ENCODE measurements at regions not wholly inside any gene's neighbourhood (a gene's known extent, or its start where the extent isn't known, plus 50 kb on each side); places are given as distances from the start of the nearest gene placed in this dataset.

- TF ChIP-seq, protein P1, sequence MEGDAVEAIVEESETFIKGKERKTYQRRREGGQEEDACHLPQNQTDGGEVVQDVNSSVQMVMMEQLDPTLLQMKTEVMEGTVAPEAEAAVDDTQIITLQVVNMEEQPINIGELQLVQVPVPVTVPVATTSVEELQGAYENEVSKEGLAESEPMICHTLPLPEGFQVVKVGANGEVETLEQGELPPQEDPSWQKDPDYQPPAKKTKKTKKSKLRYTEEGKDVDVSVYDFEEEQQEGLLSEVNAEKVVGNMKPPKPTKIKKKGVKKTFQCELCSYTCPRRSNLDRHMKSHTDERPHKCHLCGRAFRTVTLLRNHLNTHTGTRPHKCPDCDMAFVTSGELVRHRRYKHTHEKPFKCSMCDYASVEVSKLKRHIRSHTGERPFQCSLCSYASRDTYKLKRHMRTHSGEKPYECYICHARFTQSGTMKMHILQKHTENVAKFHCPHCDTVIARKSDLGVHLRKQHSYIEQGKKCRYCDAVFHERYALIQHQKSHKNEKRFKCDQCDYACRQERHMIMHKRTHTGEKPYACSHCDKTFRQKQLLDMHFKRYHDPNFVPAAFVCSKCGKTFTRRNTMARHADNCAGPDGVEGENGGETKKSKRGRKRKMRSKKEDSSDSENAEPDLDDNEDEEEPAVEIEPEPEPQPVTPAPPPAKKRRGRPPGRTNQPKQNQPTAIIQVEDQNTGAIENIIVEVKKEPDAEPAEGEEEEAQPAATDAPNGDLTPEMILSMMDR (IDR thresholded peaks at IDR 0.05) = no peak
- no peak for TF ChIP-seq POLR2A (IDR thresholded peaks at IDR 0.05)
Measured at GRCh38 chr2:217622205-217623060, 380.4 kb downstream of the TNS1 start.

Data from testis (tissue), 2 donors.